ENCODE measurements at regions not wholly inside any gene's neighbourhood (a gene's known extent, or its start where the extent isn't known, plus 50 kb on each side); places are given as distances from the start of the nearest gene placed in this dataset.

DNA sequence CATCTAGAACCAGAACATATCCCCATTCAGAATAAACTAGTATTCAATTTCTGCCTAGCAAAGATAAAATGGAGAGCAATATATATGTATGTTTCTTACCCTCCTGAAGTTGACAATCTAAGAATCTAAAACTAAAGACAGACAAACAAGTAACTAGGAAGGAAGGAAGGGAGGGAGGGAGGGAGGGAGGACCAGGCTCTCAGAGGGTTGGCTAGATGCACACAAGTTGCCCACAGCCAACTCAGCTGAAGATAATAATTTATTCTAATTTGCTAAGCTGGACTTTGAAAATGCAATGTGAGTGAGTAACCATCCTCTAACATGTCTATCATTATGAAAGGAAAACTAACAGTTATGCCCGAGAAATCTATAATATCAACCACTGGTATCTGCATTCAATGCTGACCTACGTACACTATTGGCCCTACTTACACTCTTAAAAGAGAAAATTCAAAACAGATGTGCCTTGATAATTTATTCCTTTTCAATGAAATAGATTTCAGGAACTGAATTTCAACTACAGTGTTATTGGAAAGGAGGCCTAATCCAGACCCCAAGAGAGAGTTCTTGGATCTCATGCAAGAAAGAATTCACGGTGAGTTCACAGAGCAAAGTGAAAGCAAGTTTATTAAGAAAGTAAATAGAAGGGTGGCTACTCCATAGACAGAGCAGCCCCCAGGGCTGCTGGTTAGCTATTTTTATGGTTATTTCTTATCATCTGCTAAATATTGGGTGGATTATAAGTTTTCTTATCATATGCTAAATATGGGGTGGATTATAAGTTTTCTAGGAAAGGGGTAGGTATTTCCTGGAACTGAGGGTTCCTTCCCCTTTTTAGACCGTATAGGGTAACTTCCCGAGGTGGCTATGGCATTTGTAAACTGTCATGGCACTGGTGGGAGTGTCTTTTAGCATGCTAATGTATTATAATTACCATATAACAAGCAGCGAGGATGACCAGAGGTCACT is 288.5 kb upstream of the SLC39A10 start:
- Histone ChIP-seq H3K9me3 (ENCODE audit: low read length) (peaks cover 11% of the 10 kb centered on the region; the same call in 1 of the 2 replicates), H3K9ac (ENCODE audit: low read length) (no peak overlapping the region), H3K27me3 (ENCODE audit: low read length) (no peaks in the 10 kb centered on the region), H3K36me3 (ENCODE audit: low read depth, low read length) (peaks cover 3% of the 10 kb centered on the region; the same call in 1 of the 2 replicates), H3K4me1 (ENCODE audit: insufficient read depth, low read length) (peaks cover 17% of the 10 kb centered on the region), H2AFZ (ENCODE audit: low read length) (no peak overlapping the region), H3F3A (ENCODE audit: low read length, unreplicated experiment) (peaks cover 9% of the 10 kb centered on the region), H3K9me2 (replicated peaks; ENCODE audit: low read length) (no peaks in the 10 kb centered on the region), H3K4me3 (ENCODE audit: low read length) (no peak overlapping the region), H4K20me1 (ENCODE audit: low read length) (no peaks in the 10 kb centered on the region), H3K27ac (ENCODE audit: low read length) (no peak overlapping the region), H3K79me2 (ENCODE audit: low read length) (no peaks in the 10 kb centered on the region), H3K4me2 (ENCODE audit: low read length) (no peak overlapping the region)
- ATAC-seq (no peak), DNase-seq (no peak)
- intact Hi-C loops (cut with micrococcal nuclease) = no loop called here
- TF ChIP-seq, protein P1, sequence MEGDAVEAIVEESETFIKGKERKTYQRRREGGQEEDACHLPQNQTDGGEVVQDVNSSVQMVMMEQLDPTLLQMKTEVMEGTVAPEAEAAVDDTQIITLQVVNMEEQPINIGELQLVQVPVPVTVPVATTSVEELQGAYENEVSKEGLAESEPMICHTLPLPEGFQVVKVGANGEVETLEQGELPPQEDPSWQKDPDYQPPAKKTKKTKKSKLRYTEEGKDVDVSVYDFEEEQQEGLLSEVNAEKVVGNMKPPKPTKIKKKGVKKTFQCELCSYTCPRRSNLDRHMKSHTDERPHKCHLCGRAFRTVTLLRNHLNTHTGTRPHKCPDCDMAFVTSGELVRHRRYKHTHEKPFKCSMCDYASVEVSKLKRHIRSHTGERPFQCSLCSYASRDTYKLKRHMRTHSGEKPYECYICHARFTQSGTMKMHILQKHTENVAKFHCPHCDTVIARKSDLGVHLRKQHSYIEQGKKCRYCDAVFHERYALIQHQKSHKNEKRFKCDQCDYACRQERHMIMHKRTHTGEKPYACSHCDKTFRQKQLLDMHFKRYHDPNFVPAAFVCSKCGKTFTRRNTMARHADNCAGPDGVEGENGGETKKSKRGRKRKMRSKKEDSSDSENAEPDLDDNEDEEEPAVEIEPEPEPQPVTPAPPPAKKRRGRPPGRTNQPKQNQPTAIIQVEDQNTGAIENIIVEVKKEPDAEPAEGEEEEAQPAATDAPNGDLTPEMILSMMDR (conservative IDR thresholded peaks at IDR 0.05; ENCODE audit: low read depth, low read length) = no peak
- TF ChIP-seq EZH2 (IDR thresholded peaks at IDR 0.05; ENCODE audit: low read length, unreplicated experiment) = no peak
- CTCF ChIA-PET = no interaction called here
- BruUV-seq (replicated peaks) = no TSS peak
- POLR2A ChIA-PET (ENCODE audit: unreplicated experiment) = no interaction called here

DNA sequence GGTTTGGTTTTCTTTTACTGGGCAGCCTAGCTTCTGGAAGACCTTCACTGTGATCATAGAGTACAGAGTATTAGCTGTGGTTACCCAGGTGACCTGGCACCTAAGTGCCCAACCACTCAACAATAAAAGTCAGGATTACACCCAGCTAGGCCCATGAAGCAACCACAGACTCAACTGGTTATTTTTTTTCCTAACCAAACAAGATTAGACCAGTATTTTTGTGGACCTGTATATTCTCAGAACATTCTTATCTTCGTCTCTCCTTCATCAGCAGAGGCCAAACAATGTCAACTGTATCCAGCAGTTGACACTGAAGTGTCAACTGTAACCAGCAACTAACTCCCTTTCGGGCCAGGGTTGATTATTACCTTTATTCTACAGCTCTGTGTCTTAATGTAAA is 289.2 kb upstream of the SLC39A10 start:
- H2AFZ ChIP-seq (ENCODE audit: low read length) = no peak overlapping the region
- H3K9me3 ChIP-seq (ENCODE audit: low read length) = peaks cover 11% of the 10 kb centered on the region; the same call in 1 of the 2 replicates
- H3K4me2 ChIP-seq (ENCODE audit: low read length) = no peak overlapping the region
- BruUV-seq (replicated peaks) = no TSS peak
- TF ChIP-seq, protein P1 (conservative IDR thresholded peaks at IDR 0.05; ENCODE audit: low read depth, low read length) = no peak
- TF ChIP-seq EZH2phosphoT487 (IDR thresholded peaks at IDR 0.05; ENCODE audit: borderline replicate concordance, low read length) = no peak
- TF ChIP-seq EZH2 (IDR thresholded peaks at IDR 0.05; ENCODE audit: low read length, unreplicated experiment) = no peak
- no peak overlapping the region for H3K27ac ChIP-seq (ENCODE audit: low read length)
- peaks cover 3% of the 10 kb centered on the region; the same call in 1 of the 2 replicates for H3K36me3 ChIP-seq (ENCODE audit: low read depth, low read length)
- intact Hi-C loops (cut with micrococcal nuclease) = no loop called here
- peaks cover 24% of the 10 kb centered on the region for H3K4me1 ChIP-seq (ENCODE audit: insufficient read depth, low read length)
- H3K9ac ChIP-seq (ENCODE audit: low read length) = no peak overlapping the region
- H3K27me3 ChIP-seq (ENCODE audit: low read length) = no peaks in the 10 kb centered on the region
- ATAC-seq = no peak
- no peaks in the 10 kb centered on the region for H4K20me1 ChIP-seq (ENCODE audit: low read length)
- H3K9me2 ChIP-seq (replicated peaks; ENCODE audit: low read length) = no peaks in the 10 kb centered on the region
- no peak for DNase-seq
- CTCF ChIA-PET = no interaction called here
- peaks cover 10% of the 10 kb centered on the region for H3F3A ChIP-seq (ENCODE audit: low read length, unreplicated experiment)
- H3K79me2 ChIP-seq (ENCODE audit: low read length) = no peaks in the 10 kb centered on the region
- POLR2A ChIA-PET (ENCODE audit: unreplicated experiment) = no interaction called here
- no peak overlapping the region for H3K4me3 ChIP-seq (ENCODE audit: low read length)
